NCI-H82 treated with DMSO at 0.1 percent for 48 hours (cell line): ENCODE measurements at regions not wholly inside any gene's neighbourhood (a gene's known extent, or its start where the extent isn't known, plus 50 kb on each side); places are given as distances from the start of the nearest gene placed in this dataset.

Experiments used
- DNase-seq: peaks from one replicate; lab custom pipeline; 2025; ENCODE audit not compliant: unreplicated experiment; lab: John Stamatoyannopoulos, UW

DNA sequence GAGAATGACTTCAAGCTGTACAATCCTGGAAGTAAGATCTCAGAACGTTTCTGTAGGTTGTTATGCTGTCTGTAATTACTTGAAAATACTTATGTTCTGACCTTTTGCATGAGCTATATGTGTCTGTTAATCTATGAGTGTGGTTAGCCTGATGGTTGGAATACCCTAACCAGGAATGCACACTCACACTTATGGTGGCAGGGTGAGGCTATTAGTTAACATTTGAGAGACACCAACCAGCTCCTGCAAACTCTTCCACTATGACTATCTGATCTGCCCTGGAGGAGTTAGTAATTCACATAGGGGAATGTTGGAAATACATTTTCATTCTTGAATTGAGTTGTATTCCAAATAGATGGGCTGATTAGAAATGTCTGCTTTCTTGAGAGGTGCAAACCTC lies 450.3 kb downstream of the INHBA start:
- DNase-seq = no peak

DNA sequence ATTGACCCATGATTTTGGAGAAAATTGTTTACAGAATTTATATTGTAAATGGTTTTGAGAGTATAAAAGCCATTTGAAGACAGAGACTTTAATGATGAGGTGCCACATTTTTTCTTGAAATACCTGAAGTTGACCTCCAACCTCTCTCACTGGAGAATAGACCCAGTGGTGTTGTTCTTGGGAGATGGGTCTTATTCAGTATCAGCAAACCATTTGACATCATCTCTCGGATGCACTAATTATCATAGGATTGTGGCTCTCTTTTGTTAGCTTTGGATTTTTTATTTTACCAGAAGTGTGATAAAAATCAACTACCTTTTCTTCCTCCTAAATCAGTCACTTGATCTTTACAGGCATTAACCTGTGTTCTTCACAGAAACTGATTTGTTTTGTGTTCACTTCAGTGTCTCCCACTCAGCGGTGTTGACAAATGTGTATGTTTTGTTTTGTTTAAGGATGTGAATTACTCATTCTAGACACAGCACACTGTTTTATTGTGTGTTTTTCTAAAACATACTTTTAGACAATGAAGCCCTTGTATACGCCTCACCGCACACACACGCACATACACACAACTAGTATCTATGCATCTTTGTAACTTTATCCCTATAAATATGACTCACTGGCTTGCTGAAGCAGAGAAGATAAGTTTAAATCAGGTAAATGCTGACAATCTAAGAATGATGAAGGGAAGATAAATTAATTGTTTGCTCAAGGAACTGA lies 455.6 kb downstream of the INHBA start:
- no peak for DNase-seq

DNA sequence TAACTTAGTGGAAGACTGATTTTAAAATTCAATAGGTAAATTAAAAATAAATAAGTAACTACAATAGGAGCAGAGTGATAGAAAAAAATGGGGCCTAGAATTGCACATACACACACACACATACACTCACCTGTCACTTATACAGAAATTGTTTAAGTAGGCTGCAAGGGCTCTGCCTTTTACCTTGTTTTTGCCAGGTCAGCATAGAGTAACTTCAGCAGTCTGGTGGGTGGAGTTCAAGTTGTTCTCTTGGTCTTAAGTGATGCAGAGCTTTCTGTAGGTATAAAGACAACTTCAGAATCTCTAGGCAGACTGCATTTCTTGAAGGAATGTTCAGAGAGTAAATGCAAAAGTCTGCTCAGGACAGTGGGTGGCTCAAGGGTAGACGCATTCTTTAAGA lies 457.0 kb downstream of the INHBA start:
- DNase-seq = no peak

DNA sequence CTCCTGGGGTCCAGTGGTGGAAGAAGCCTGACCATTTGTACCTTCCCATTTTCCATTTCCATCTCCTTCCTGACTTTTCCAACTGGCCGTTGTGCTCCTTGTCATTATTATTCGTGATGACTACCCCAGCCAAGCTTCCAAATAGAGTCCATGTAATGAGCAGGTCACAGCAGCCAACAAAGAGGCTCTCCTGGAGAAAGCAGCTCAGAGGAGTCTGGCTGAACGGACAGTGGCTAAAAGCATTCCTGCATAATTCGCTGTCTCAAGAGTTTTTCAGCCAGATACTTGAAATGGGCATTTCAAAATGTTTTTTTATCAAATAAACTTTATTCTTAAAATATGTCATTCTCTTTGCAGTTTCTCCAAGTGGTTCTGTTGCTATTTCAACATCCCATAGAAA lies 458.6 kb downstream of the INHBA start:
- DNase-seq = no peak

DNA sequence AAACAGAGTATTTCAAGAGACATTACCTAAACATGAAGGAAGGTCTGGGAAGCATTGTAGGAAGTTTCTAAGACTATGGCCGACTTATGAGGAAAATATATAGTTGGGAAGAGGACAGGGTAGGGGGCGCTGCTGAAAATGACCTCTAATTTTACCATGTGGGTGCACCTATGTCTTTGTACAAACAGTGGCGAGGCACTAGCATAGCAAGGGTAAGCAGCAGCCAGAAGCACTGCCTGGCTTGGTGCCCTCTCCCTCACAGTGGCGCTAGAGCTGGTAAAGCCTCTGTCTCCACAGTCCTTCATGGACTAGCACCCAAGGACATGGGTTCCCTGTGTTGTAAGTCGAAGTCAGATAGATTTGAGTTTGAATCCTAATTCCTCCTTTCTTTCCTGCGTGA lies 461.2 kb downstream of the INHBA start:
- no peak for DNase-seq

DNA sequence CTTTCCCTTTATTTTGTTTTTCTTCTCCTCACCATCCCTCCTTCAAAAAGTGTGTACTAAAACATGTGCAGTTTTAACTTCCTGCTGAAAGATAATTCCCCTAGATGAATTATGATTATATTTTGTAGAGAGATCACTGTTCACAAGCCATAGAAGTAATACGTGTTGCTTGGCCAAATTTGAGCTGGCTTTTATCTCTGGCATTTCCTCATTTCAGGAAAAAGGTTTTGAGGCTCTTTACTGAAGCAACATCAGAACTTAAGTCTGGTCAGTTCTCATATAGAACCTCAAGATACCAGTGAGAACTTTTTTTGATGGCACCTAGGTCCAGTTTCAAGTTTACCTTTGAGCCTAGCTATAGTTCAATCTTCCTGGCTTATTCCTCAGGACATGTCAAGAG lies 463.3 kb downstream of the INHBA start:
- no peak for DNase-seq

DNA sequence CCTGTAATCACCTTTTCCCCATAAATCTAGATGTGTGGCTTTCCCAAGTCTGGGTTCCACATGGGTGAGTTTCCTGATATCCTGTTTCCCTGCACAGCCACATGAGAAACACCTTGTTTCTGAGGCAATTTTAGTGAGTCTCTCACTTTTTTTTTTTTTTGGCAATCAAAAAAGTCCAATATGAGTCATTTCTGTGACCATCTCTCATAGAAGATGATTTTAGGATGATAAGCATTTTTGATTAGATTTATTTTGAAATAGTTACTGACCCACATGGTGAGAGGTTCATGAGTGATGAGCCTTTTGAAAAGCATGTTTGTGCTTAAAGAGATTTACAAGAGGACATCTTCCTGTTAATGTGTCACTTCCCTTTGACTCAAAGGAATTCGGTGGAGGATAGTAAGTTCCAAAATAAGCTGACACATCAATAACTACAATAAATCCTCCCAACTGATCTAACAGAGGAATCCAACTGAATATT lies 464.0 kb downstream of the INHBA start:
- no peak for DNase-seq

DNA sequence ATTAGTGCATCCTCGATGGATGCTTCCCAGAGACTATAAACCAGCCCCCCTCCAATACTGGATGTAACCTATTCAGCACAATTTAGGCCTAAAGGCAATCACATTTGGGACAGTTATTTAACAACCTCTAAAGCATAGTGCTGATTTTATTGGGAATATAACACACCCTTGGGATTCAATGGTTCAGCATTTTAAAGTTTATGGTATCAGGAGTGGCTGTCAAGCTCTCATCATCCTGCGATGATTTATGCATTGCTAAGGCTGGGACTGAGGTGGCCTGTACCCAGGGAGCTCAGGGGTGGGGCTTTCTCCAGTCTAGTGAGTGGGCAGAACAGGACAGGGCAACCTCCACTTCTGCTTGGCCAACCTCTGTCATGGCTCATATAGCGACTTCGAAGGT lies 464.9 kb downstream of the INHBA start:
- DNase-seq = no peak

DNA sequence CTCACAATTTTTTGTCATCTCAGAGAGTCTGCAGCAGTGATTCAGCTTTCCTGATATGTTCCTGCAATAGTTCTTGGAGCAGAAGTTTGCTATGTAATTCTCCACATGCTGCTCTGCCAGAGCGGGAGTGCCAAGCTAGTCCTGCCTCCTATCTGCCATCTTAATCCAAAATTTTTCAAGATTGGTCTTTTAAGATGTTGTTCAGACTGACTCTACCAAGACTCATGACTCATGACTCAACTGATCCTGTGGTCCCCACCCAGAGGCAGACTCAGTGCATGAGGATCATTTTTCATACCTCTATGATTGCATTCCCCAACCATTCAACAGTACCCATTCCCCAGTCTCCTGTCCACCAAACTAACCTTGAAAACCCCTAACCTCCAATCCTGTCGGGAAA lies 470.8 kb downstream of the INHBA start:
- DNase-seq = no peak

DNA sequence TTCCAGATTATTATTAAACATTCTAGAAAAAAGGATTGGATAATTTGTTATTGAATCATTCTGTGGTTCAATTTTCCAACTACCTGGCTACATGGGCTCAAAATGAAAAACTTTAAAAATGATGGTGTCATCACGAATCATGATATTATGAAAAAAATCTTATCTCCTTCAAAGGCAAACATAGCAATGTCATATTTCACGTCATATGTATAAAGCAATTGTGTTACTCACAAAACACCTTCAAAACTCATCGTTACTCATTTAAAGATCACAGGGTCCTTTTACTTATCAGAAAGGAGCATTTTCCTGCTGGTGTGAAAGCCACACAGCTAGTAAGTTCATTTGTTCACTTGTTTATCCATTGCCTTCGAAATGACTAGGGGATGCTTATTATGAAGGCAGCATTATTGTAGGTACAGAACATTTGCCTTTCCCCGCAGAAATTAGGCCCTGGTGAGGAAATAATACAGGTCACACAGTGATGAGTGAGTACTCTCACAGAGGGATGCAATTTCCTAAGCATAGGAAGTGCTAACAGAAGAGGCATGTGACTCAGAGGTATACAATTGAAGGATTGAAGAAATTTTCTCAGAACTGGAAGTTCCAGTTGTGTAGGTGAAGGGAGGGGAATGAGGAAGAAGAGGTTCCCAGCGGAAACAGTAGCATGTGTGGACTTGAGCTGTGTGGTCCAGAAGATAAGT lies 478.7 kb downstream of the INHBA start:
- no peak for DNase-seq

DNA sequence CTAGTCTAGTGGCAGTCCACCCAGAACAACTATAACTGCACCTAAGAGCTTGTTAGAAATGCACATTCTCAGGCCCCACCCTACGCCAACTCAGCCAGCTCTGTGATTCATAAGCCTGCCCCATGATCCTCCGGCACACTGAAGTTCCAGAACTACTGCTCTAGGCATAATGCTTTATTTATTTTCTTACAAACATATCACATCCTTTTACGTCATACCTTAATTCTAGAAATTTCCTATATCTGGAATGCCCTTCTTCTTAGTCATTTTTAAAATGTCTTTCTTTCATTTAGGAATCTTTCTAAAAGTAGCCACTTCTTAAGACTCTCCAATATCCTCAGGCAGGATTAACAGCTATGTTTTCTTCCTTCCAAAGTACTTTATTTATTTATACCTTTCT lies 480.1 kb downstream of the INHBA start:
- DNase-seq = no peak

DNA sequence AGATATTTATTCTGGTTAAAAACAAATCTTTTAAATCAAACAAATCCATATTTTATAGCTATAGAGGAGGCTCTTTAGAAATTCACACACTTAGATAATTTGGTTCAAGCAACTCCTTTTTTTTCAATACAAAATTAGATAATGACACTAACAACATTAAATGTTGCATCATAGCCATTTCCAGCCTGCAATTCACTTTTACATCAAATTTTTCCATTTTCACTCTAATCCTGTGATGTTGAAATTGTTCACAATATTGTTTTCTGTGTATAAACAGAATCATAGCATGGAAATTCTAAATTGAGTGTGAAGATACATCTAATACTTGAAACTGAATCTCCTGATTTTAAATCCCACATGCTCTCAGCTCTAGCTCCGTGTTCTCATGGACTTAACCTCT lies 482.6 kb downstream of the INHBA start:
- DNase-seq = no peak

DNA sequence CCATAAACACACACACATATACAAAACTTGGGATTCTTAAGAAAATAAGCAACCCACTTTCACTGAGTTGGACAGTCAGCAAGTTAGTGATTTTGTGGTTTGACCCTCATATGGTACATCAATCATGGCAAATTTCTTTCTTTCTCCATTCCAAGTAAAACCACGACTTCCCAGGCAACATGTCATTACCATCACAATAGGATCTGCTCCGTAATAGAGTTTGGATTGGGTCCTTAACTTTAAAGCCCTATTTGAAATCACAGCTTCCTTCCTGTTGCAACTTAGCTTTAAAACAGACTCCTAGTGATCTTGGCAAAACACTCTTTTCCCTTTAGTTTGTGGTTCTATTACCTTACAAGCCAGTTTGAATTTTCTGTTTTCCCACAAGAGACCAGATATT lies 483.6 kb downstream of the INHBA start:
- no peak for DNase-seq

DNA sequence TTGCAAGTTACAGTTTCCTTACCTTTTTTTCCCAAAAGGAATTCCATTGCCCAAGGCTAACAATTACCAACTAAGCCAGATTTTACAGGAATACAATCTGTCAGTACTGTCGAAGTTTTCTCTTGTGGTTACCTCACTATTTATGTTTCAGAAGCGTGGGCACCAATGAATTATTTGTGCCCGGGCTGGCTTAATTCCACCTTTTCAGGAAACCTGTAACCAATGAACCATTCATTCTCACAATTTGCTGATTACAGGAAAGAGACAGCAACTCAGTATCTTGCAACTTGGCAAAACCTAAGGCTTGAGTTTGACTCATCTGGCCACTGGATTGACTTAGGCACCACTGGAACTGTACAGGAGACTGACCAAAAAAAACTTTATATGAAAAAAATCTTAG lies 485.6 kb downstream of the INHBA start:
- DNase-seq = no peak

DNA sequence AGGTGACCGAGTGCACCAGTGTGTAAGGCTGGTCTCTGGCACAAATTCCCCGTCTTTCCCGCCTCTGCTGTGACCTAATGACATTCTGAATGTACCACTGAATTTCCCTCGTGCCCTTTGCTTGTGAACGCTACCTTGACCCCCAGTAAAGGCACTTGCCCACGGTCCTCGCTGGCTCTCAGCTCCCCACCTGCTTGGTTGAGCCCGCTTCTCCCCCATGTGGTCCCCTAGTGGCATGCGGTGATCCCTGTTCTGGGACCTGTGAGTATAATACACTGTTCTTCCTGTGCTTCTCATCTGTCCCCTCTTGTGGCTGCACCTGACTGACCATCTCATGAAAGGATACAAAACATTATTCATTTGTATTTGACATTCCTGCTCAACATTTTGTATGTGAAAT lies 495.7 kb downstream of the INHBA start:
- no peak for DNase-seq

DNA sequence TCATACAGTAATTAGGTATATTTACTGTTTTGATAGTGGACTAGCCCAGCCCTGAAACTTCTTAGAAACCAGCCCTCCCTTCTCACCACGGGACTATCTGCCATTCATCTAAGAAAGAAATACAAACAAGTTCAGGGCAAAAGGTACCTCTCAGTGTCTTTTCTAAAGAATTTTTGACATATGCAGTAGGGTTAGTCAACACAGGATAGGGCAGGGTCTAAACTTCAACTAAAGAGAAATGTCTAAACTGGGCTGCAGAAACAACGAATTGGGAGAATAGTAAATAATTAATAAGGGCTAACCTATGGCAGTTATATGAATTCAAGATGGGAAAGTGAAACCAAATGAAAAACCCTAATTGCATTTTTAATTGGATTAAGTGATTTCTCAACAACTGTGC lies 496.6 kb downstream of the INHBA start:
- DNase-seq = no peak

DNA sequence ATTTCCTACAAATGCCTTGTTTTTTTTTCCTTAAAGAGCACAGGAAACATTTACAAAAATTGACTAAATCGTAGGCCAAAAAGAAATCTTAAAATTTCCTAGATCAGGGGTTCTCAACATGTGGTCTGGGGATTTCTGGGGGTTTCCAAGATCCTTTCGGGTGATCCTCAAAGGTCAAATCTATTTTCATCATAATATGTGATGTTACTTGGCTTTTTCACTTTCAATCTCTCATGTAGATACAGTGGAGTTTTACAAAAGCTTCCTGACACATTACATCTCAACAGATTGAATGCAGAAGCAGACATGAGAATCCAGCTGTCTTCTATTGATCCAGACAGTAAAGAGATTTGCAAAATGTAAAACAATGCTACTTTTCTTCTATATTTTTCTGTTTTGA lies 497.3 kb downstream of the INHBA start:
- DNase-seq = no peak

DNA sequence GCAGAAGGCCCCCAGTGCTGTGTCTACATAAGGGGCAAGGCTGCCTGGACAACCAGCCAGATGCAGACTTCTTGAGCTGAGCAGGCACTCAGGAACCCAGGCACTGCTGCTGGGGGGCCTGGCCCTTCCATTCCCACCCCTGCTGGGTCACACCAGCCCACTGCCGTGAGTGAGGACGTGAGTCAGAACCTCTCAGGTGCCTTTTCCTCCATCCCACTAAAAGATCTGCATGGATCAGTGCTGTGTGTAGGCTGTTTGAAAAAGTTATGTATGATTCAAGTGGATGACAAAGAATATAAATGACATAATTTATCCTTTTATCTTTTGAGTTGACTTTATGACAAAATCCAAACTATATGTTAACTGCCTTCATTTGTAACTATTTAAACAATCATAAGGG lies 499.3 kb downstream of the INHBA start:
- DNase-seq = no peak

DNA sequence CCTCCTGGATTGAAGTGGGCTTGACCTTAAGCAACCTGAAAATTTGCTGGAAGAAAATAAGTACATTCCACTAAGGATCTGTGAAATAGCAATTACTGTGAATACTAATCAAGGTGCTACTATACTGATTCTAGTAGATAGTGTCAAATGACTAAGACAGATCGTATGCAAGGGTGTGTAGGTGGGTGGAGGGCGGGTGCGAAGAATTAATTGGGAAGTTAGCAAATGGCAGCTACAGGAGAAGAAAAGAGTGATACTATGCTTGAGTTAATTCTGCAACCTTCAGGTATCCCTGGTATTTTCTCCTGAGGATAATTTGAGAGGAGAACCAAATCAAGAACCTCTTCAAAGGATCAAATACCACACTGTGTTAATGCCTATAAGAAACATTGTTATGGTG lies 501.9 kb downstream of the INHBA start:
- DNase-seq = no peak

DNA sequence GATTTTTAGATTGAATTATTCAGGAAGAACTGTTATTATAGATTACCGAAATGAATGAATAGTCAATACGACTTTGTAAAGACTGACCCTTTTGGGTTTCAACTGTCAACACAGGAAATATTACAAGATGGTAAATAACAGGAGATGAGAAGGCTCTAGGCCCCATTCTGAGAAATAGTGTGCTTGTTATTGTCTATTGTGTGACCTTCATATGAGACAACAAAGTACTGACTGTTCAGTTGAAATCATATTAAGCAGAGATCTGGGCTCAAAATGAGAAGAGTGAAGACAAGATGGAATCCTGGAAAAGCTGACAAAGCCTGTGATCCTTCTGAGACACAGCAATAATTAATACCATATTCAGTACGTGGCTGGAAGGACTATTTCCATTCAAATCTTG lies 503.8 kb downstream of the INHBA start:
- no peak for DNase-seq

DNA sequence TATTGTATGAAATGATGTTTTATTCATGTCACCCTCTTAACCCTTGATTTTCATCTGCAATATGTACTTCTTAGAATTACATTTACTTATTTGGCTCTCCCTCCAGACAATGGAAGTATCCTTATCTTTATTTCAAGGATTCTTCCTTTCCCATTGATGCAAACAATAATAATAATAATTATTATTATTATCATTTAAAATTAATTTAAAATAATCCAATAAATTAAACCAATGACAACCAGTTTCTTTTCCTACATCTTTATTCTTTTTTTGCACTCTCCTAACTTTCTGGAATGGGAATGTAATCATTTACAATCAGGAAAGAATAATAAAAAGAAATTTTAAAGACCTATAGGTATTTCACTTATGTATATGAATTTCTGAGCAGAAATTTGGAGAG lies 504.4 kb downstream of the INHBA start:
- no peak for DNase-seq

DNA sequence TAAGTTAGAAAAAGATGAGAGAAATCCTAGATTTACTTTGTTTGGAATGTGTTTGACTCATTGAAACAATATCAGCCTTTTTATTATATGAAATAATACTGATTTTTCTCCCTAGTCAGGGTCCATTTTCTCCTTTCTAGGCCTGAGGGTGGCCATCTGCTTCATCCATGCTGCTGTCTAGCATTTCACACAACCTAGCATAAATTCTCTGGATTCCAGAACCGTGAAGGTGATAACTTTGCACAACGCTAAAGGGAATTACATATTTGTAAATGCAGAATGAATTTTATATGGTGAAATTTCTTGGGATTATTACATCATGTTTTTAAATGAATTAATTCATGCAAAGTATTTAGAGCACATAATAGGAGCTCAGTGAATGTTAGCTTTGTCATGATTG lies 505.1 kb downstream of the INHBA start:
- DNase-seq = no peak

DNA sequence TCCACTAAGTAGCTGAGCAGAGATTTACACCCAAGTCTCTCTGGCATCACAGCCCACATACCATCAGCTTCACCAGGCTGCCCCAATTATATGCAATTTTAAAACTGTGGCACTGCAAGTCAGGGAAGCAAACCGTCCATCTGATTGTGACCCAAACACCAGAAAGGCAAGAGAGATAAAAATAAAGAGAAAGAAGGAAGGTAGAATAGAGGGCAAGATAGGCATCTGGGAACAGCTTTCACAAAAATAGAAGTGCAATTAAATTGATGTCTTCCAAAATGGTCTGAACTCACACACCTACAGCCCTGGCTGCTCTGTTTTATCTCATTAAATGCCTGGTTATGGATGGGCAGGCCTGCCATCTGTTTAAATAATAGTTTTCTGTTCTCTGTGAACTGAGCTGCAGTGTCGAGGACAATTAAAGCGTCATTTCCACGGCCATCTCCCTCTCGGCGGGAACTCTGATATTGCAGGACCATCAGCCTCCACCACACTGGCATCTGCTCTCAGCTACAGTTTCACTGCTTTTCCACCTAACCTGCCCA lies 509.1 kb downstream of the INHBA start:
- no peak for DNase-seq
